ENCODE measurements at regions not wholly inside any gene's neighbourhood (a gene's known extent, or its start where the extent isn't known, plus 50 kb on each side); places are given as distances from the start of the nearest gene placed in this dataset.

DNA sequence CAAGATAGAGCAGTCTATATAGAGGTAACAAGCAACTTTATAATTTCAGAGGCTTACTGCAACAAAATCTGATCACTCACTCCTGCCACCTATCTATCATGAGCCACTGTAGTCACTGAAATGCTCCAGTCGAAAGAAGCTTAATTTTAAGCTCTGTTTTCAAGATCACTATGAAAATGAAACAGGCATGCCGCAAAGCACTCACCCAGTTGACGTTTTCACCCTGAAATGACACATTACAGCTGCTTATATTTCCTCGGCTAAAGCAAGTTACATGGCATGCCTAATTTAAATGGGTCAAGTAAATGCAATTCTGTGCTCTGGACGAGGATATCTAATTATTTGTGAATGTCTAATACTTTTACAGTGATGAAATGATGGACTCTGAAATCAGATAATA lies 616.3 kb downstream of the FAM181B start:
- TF ChIP-seq POLR2A (IDR thresholded peaks at IDR 0.05; ENCODE audit: low read depth, low read length) = no peak
- TF ChIP-seq, protein P1, sequence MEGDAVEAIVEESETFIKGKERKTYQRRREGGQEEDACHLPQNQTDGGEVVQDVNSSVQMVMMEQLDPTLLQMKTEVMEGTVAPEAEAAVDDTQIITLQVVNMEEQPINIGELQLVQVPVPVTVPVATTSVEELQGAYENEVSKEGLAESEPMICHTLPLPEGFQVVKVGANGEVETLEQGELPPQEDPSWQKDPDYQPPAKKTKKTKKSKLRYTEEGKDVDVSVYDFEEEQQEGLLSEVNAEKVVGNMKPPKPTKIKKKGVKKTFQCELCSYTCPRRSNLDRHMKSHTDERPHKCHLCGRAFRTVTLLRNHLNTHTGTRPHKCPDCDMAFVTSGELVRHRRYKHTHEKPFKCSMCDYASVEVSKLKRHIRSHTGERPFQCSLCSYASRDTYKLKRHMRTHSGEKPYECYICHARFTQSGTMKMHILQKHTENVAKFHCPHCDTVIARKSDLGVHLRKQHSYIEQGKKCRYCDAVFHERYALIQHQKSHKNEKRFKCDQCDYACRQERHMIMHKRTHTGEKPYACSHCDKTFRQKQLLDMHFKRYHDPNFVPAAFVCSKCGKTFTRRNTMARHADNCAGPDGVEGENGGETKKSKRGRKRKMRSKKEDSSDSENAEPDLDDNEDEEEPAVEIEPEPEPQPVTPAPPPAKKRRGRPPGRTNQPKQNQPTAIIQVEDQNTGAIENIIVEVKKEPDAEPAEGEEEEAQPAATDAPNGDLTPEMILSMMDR (conservative IDR thresholded peaks at IDR 0.05; ENCODE audit: low read depth, low read length) = no peak
- TF ChIP-seq SMC3 (IDR thresholded peaks at IDR 0.05; ENCODE audit: low read depth, low read length) = no peak
- TF ChIP-seq NFE2L2 (IDR thresholded peaks at IDR 0.05; ENCODE audit: low read depth, low read length) = no peak
- TF ChIP-seq RAD21 (IDR thresholded peaks at IDR 0.05; ENCODE audit: low read length) = no peak
- TF ChIP-seq BHLHE40 (IDR thresholded peaks at IDR 0.05; ENCODE audit: low read depth, low read length) = no peak
- TF ChIP-seq FOS (IDR thresholded peaks at IDR 0.05; ENCODE audit: low read depth, low read length) = no peak
- TF ChIP-seq, protein P2, sequence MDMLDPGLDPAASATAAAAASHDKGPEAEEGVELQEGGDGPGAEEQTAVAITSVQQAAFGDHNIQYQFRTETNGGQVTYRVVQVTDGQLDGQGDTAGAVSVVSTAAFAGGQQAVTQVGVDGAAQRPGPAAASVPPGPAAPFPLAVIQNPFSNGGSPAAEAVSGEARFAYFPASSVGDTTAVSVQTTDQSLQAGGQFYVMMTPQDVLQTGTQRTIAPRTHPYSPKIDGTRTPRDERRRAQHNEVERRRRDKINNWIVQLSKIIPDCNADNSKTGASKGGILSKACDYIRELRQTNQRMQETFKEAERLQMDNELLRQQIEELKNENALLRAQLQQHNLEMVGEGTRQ (IDR thresholded peaks at IDR 0.05; ENCODE audit: low read depth, low read length) = no peak
- no peak for TF ChIP-seq MAZ (IDR thresholded peaks at IDR 0.05; ENCODE audit: borderline replicate concordance, low read depth, low read length)
